TTC549 (cell line): ENCODE measurements at regions not wholly inside any gene's neighbourhood (a gene's known extent, or its start where the extent isn't known, plus 50 kb on each side); places are given as distances from the start of the nearest gene placed in this dataset.
"Not testable (repeated sequence)": the region's sequence is repeated elsewhere in the genome, so short reads cannot be mapped to it uniquely, and the experiment has no call there.

ENCODE experiments used
- FAIRE-seq: peaks from 2 replicates; lab custom pipeline; 2012; peaks lifted over from hg19 to GRCh38; lab: Jason Lieb, UNC

- FAIRE-seq = no peak
Measured at GRCh38 chr3:162884373-162884772, 1387.8 kb downstream of the OTOL1 start.

GRCh38 chr3:162892921-162893793 is 1396.5 kb downstream of the OTOL1 start:
- FAIRE-seq = no peak

- FAIRE-seq = no peak
Measured at GRCh38 chr3:162897291-162897690, 1400.7 kb downstream of the OTOL1 start.

GRCh38 chr3:162932503-162932902 is 1435.9 kb downstream of the OTOL1 start:
- FAIRE-seq = no peak

- FAIRE-seq = no peak
Measured at GRCh38 chr3:162933656-162934055, 1437.0 kb downstream of the OTOL1 start.

- no peak for FAIRE-seq
Measured at GRCh38 chr3:162936706-162937105, 1440.1 kb downstream of the OTOL1 start.

- no peak for FAIRE-seq
Measured at GRCh38 chr3:162938083-162938482, 1441.5 kb downstream of the OTOL1 start.

- FAIRE-seq = no peak
Measured at GRCh38 chr3:162945626-162946025, 1449.0 kb downstream of the OTOL1 start.

GRCh38 chr3:162956711-162957110 is 1460.1 kb downstream of the OTOL1 start:
- FAIRE-seq = no peak

GRCh38 chr3:162960269-162960668 is 1463.7 kb downstream of the OTOL1 start:
- FAIRE-seq = no peak

GRCh38 chr3:162970292-162970691 is 1473.7 kb downstream of the OTOL1 start:
- FAIRE-seq = no peak

- no peak for FAIRE-seq
Measured at GRCh38 chr3:162971715-162972114, 1475.1 kb downstream of the OTOL1 start.

GRCh38 chr3:162973428-162973917 is 1476.9 kb downstream of the OTOL1 start:
- FAIRE-seq = no peak

GRCh38 chr3:162978136-162978535 is 1481.5 kb downstream of the OTOL1 start:
- FAIRE-seq = no peak

- no peak for FAIRE-seq
Measured at GRCh38 chr3:162984746-162985145, 1488.1 kb downstream of the OTOL1 start.

- FAIRE-seq = not testable (repeated sequence)
Measured at GRCh38 chr3:162987085-162987794, 1490.6 kb downstream of the OTOL1 start.

GRCh38 chr3:162992741-162993140 is 1496.1 kb downstream of the OTOL1 start:
- FAIRE-seq = no peak

- no peak for FAIRE-seq
Measured at GRCh38 chr3:162994165-162994564, 1497.6 kb downstream of the OTOL1 start.

- FAIRE-seq = no peak
Measured at GRCh38 chr3:162996368-162996767, 1499.8 kb downstream of the OTOL1 start.

GRCh38 chr3:162998205-162998604 is 1501.6 kb downstream of the OTOL1 start:
- no peak for FAIRE-seq

- FAIRE-seq = no peak
Measured at GRCh38 chr3:163011596-163011995, 1515.0 kb downstream of the OTOL1 start.

- FAIRE-seq = no peak
Measured at GRCh38 chr3:163016251-163016650, 1519.6 kb downstream of the OTOL1 start.

- no peak for FAIRE-seq
Measured at GRCh38 chr3:163018067-163018466, 1521.5 kb downstream of the OTOL1 start.
